HG03442 (cell line): ENCODE measurements at regions not wholly inside any gene's neighbourhood (a gene's known extent, or its start where the extent isn't known, plus 50 kb on each side); places are given as distances from the start of the nearest gene placed in this dataset.

Experiments used
- ATAC-seq: cut with Tn5 transposase; IDR thresholded peaks from one replicate; pipeline ENCODE4 v1.9.1; 2021; ENCODE audit warnings: mild to moderate bottlenecking, moderate library complexity; ENCODE audit not compliant: unreplicated experiment

- no peak for ATAC-seq
Measured at GRCh38 chr15:46681901-46682300, 1035.4 kb upstream of the SEMA6D start.

- ATAC-seq = no peak
Measured at GRCh38 chr15:46682969-46683791, 1034.1 kb upstream of the SEMA6D start.

- ATAC-seq = no peak
Measured at GRCh38 chr15:46685096-46685495, 1032.2 kb upstream of the SEMA6D start.

- no peak for ATAC-seq
Measured at GRCh38 chr15:46685681-46686080, 1031.6 kb upstream of the SEMA6D start.

DNA sequence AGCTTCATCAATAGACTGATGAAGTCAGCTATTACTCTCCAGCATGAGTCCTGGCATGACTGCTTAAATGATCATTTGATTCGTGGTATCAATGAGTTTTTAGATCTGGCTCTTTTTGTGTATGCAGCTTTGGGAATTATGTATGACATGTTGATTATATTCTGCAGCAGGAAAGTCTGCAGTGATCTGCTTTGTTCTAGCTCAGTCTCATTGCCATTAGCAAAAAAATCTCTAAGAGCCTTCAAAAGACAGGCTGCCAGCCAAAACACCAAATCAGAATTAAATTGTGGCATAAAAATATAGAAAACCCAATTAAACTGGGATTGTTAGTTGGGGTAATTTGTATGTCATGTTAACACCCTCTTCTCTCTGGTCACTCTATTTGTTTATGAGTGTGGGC lies 1021.0 kb upstream of the SEMA6D start:
- no peak for ATAC-seq

- no peak for ATAC-seq
Measured at GRCh38 chr15:46701346-46701745, 1016.0 kb upstream of the SEMA6D start.

GRCh38 chr15:46701896-46702295 lies 1015.4 kb upstream of the SEMA6D start:
- no peak for ATAC-seq

GRCh38 chr15:46703020-46703861 lies 1014.1 kb upstream of the SEMA6D start:
- ATAC-seq = no peak

DNA sequence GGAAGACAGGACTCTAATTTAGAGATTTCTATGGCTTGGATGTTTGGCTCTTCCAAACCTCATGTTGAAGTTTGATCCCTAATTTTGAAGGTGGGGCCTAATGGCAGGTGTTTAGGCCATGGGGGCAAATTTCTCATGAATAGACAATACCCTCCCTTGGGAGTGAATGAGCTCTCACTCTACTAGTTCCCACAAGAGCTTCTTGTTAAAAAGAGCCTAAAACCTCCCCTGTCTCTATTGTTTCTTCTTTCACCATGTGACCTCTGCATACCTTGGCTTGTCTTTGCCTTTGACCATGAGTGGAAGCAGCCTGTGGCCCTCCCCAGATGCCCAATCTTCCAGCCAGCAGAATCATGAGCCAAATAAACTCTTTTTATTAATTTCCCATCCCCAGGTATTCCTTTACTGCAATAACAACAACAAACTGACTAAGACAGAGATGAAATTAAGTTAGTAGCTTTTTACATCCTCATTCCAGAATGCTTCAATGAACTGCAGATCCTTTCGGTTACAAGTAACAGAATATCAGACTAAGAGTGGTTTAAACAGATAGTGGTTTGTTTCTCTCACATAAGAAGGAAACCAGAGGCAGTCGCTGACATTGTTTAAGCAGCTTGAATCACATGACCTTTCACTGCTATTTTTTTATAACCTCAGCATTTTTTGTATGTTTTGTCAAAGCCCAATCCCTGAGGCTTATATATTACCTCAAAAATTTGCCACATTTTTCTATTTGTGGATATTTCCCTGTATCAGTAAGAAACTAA lies 1013.3 kb upstream of the SEMA6D start:
- ATAC-seq = no peak

DNA sequence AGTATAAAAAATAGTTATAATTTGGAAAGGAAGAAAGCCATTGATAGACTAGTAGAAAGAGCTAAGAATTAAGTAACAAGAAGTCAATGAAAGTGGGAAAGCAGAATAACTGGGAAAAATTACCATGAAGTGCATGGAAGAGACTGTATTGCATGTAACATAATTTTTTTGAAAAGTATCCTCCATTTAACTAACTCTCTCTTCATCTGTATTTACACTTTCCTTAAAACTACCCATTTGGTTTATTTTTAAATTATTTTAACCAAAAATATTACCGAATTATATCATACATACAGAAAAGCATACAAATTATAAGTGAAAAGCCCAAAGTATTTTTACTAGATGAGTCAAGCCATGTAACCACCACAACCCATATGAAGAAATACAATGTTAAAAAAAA lies 1009.9 kb upstream of the SEMA6D start:
- ATAC-seq = no peak

- ATAC-seq = no peak
Measured at GRCh38 chr15:46708226-46708625, 1009.1 kb upstream of the SEMA6D start.

- no peak for ATAC-seq
Measured at GRCh38 chr15:46709460-46710083, 1007.7 kb upstream of the SEMA6D start.

- no peak for ATAC-seq
Measured at GRCh38 chr15:46710401-46710960, 1006.8 kb upstream of the SEMA6D start.

GRCh38 chr15:46713045-46713444 lies 1004.3 kb upstream of the SEMA6D start:
- no peak for ATAC-seq

- ATAC-seq = no peak
Measured at GRCh38 chr15:46714950-46715349, 1002.4 kb upstream of the SEMA6D start.

DNA sequence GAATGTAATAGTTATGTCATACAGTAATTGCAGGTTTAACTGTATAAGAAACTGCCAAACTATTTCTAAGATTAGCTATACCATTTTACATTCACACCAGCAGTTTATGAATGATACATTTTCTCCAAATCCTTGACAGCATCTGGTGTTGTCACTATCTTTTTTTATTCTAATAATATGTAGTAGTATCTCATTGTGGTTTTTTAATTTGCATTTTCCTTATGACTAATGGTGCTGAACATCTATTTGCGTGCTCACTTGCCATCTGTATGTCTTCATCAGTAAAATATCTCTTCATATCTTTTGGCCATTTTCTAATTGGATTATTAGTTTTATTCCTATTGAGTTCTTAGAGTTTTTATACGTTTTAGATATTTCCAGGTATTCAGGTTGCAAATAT lies 994.0 kb upstream of the SEMA6D start:
- no peak for ATAC-seq

DNA sequence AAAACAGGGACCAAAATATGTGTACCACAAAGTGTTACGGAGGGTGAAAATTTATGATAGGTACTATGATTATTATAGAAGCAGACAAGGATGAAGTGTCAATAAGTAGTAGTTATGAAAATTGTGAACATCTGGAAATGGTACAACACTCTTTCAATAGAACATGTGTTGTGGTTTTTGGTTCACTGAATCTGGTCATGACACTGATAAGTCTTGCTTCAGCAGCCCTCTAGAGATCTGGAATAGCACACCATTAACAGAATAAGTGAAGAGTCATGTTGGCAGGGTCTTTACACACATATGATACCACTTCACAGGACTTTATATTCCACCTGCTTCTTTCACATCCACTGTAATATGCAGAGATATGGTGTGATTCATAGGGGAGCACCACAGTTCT lies 985.2 kb upstream of the SEMA6D start:
- ATAC-seq = no peak

- no peak for ATAC-seq
Measured at GRCh38 chr15:46735115-46735514, 982.2 kb upstream of the SEMA6D start.

- ATAC-seq = no peak
Measured at GRCh38 chr15:46751303-46751702, 966.0 kb upstream of the SEMA6D start.

GRCh38 chr15:46753946-46754345 lies 963.4 kb upstream of the SEMA6D start:
- ATAC-seq = no peak

DNA sequence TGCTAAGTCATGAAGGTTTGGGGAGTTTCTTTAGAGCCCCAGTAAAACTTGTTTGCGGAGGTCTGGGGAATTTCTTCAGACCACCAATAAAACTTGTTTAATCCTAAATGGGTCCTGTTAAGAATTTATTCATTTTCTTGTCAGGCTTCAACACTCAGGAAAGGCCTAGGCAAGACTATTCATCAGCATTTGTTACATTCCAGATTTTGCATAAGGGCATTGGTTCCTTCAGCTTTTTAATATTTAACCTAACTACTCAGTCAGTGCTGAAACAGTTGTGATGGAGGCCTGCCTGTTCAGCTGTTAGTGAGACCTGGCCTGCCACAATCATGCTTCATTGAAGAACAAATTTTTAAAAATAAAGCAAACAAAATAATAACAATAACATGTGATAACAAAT lies 954.2 kb upstream of the SEMA6D start:
- ATAC-seq = no peak
